H1 (cell line): ENCODE measurements at regions not wholly inside any gene's neighbourhood (a gene's known extent, or its start where the extent isn't known, plus 50 kb on each side); places are given as distances from the start of the nearest gene placed in this dataset.

Source experiments
- CBX8 ChIP-seq: fragments of 300-800, 300-1000 bp; sonication (generic); IDR thresholded peaks from 2 replicates; pipeline ENCODE4 v1.7.1; 2016; ENCODE audit warnings: low read depth, low read length, borderline replicate concordance
- CREB1 ChIP-seq: IDR thresholded peaks from 2 replicates; pipeline ENCODE4 v1.6.1; 2012; ENCODE audit warnings: inconsistent platforms
- PHF8 ChIP-seq: fragments of 200-600 bp; sonication (generic); conservative IDR thresholded peaks from 2 replicates; pipeline ENCODE4 v1.7.1; 2012; ENCODE audit warnings: low read depth, mild to moderate bottlenecking, inconsistent platforms, low read length, moderate library complexity
- POLR2A ChIP-seq, 2 experiments: IDR thresholded peaks; 1 replicate in 1 of 2; 2 replicates in 1 of 2; pipeline ENCODE4 v1.6.1; 2011; ENCODE audit warnings: low read depth in 2 of 2, low read length in 2 of 2, mild to moderate bottlenecking in 2 of 2; ENCODE audit errors: control extremely low read depth in 1 of 2

DNA sequence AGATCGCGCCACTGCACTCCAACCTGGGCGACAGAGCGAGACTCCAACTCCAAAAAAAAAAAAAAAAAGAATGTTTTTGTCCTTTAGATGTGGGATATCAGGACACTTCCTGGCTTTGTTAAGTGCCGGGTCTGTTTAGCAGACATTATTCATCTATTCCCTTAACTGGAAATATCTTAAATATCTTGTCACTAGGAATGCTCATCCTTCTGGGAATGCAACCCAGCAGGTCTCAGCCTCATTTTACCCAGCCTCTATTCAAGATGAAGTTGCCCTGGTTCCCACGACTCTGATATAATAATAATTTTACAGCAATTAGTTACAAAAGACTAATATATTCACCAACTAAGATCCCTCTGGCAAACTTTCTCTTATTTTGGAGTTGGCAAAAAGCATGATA is 260.9 kb upstream of the SLITRK3 start (continued):
- TF ChIP-seq PHF8 = no peak
- TF ChIP-seq POLR2A (IDR thresholded peaks at IDR 0.05; ENCODE audit: control extremely low read depth in 1 of 2, low read depth in 2 of 2, low read length in 2 of 2) = no peak
- no peak for TF ChIP-seq CREB1
- no peak for TF ChIP-seq CBX8
